SU-DHL-6 (cell line): ENCODE measurements at regions not wholly inside any gene's neighbourhood (a gene's known extent, or its start where the extent isn't known, plus 50 kb on each side); places are given as distances from the start of the nearest gene placed in this dataset.

Experiments
- CTCF ChIP-seq: fragments of 200-600 bp; sonication (generic); IDR thresholded peaks from one replicate; pipeline ENCODE4 v1.5.1; 2017; ENCODE audit warnings: antibody characterized with exemption, mild to moderate bottlenecking, low read length, moderate library complexity; ENCODE audit not compliant: insufficient read depth, poor library complexity, severe bottlenecking
- EZH2phosphoT487 ChIP-seq: fragments of 200-600 bp; sonication (generic), shearing (Covaris generic); conservative IDR thresholded peaks from 2 replicates; pipeline ENCODE4 v1.6.1; 2018; ENCODE audit warnings: mild to moderate bottlenecking, antibody characterized with exemption, low read length, moderate library complexity, mixed read lengths

- TF ChIP-seq CTCF (no peak), EZH2phosphoT487 (no peak)
These were observed 191.9 kb upstream of the ANKFN1 start for GRCh38 chr17:55961386-55961785.
